ENCODE measurements at regions not wholly inside any gene's neighbourhood (a gene's known extent, or its start where the extent isn't known, plus 50 kb on each side); places are given as distances from the start of the nearest gene placed in this dataset.

DNA sequence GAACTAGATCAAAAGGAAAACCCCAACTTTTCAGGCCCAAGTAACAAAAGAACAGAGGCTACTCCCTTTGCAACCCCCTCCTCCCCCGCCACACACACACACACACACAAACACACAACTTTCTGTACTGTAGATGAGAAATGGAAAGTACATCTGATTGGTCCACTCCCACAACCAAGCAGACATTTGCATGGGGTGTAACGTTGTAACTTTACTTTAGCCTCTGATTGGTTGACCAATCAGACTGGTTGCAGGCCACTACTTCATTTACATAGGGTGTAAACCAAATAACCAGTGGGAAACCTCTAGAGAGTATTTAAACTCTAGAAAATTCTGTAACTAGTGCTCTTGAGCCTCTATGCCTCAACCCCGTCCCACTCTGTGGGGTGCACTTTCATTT is 425.5 kb downstream of the GXYLT1 start (continued):
- TF ChIP-seq, protein P1, sequence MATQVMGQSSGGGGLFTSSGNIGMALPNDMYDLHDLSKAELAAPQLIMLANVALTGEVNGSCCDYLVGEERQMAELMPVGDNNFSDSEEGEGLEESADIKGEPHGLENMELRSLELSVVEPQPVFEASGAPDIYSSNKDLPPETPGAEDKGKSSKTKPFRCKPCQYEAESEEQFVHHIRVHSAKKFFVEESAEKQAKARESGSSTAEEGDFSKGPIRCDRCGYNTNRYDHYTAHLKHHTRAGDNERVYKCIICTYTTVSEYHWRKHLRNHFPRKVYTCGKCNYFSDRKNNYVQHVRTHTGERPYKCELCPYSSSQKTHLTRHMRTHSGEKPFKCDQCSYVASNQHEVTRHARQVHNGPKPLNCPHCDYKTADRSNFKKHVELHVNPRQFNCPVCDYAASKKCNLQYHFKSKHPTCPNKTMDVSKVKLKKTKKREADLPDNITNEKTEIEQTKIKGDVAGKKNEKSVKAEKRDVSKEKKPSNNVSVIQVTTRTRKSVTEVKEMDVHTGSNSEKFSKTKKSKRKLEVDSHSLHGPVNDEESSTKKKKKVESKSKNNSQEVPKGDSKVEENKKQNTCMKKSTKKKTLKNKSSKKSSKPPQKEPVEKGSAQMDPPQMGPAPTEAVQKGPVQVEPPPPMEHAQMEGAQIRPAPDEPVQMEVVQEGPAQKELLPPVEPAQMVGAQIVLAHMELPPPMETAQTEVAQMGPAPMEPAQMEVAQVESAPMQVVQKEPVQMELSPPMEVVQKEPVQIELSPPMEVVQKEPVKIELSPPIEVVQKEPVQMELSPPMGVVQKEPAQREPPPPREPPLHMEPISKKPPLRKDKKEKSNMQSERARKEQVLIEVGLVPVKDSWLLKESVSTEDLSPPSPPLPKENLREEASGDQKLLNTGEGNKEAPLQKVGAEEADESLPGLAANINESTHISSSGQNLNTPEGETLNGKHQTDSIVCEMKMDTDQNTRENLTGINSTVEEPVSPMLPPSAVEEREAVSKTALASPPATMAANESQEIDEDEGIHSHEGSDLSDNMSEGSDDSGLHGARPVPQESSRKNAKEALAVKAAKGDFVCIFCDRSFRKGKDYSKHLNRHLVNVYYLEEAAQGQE (IDR thresholded peaks at IDR 0.05; ENCODE audit: borderline replicate concordance): no peak
- TF ChIP-seq, protein P1 (CRISPR knock-in tag; IDR thresholded peaks at IDR 0.05; ENCODE audit: low read depth): no peak
- TF ChIP-seq, protein P2, sequence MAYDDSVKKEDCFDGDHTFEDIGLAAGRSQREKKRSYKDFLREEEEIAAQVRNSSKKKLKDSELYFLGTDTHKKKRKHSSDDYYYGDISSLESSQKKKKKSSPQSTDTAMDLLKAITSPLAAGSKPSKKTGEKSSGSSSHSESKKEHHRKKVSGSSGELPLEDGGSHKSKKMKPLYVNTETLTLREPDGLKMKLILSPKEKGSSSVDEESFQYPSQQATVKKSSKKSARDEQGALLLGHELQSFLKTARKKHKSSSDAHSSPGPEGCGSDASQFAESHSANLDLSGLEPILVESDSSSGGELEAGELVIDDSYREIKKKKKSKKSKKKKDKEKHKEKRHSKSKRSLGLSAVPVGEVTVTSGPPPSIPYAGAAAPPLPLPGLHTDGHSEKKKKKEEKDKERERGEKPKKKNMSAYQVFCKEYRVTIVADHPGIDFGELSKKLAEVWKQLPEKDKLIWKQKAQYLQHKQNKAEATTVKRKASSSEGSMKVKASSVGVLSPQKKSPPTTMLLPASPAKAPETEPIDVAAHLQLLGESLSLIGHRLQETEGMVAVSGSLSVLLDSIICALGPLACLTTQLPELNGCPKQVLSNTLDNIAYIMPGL (CRISPR knock-in tag; IDR thresholded peaks at IDR 0.05): no peak
- TF ChIP-seq THRAP3 (IDR thresholded peaks at IDR 0.05; ENCODE audit: borderline replicate concordance): no peak
- TF ChIP-seq, protein P3, sequence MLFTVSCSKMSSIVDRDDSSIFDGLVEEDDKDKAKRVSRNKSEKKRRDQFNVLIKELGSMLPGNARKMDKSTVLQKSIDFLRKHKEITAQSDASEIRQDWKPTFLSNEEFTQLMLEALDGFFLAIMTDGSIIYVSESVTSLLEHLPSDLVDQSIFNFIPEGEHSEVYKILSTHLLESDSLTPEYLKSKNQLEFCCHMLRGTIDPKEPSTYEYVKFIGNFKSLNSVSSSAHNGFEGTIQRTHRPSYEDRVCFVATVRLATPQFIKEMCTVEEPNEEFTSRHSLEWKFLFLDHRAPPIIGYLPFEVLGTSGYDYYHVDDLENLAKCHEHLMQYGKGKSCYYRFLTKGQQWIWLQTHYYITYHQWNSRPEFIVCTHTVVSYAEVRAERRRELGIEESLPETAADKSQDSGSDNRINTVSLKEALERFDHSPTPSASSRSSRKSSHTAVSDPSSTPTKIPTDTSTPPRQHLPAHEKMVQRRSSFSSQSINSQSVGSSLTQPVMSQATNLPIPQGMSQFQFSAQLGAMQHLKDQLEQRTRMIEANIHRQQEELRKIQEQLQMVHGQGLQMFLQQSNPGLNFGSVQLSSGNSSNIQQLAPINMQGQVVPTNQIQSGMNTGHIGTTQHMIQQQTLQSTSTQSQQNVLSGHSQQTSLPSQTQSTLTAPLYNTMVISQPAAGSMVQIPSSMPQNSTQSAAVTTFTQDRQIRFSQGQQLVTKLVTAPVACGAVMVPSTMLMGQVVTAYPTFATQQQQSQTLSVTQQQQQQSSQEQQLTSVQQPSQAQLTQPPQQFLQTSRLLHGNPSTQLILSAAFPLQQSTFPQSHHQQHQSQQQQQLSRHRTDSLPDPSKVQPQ (CRISPR knock-in tag; IDR thresholded peaks at IDR 0.05; ENCODE audit: borderline replicate concordance): no peak
- no peak for TF ChIP-seq HNRNPH1 (optimal IDR thresholded peaks at IDR 0.05; ENCODE audit: low read depth, low read length)
- no peak for TF ChIP-seq ERF (CRISPR knock-in tag; IDR thresholded peaks at IDR 0.05)
- no peak for TF ChIP-seq RCOR1 (IDR thresholded peaks at IDR 0.05; ENCODE audit: borderline replicate concordance in 1 of 2, low read depth in 2 of 2, low read length in 2 of 2)
- TF ChIP-seq, protein P4, sequence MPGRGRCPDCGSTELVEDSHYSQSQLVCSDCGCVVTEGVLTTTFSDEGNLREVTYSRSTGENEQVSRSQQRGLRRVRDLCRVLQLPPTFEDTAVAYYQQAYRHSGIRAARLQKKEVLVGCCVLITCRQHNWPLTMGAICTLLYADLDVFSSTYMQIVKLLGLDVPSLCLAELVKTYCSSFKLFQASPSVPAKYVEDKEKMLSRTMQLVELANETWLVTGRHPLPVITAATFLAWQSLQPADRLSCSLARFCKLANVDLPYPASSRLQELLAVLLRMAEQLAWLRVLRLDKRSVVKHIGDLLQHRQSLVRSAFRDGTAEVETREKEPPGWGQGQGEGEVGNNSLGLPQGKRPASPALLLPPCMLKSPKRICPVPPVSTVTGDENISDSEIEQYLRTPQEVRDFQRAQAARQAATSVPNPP (IDR thresholded peaks at IDR 0.05; ENCODE audit: borderline replicate concordance, insufficient read depth, insufficient read length): no peak
- TF ChIP-seq ZNF212 (CRISPR knock-in tag; IDR thresholded peaks at IDR 0.05): no peak
- no peak for TF ChIP-seq SMAD3 (CRISPR knock-in tag; conservative IDR thresholded peaks at IDR 0.05)

All from K562 (cell line).